GM12878 (cell line): ENCODE measurements at regions not wholly inside any gene's neighbourhood (a gene's known extent, or its start where the extent isn't known, plus 50 kb on each side); places are given as distances from the start of the nearest gene placed in this dataset.

ENCODE experiments used
- ATF7 ChIP-seq: fragments of 450-650 bp; IDR thresholded peaks from 2 replicates; pipeline ENCODE4 v1.6.1; 2016; ENCODE audit warnings: low read depth, mild to moderate bottlenecking
- ESRRA ChIP-seq: IDR thresholded peaks from 2 replicates; pipeline ENCODE4 v1.6.1; 2012; ENCODE audit warnings: mild to moderate bottlenecking, low read length, improper control_type of control experiment
- NFYB ChIP-seq: IDR thresholded peaks from 2 replicates; pipeline ENCODE4 v1.6.1; 2011; ENCODE audit warnings: low read depth, mild to moderate bottlenecking, low read length, improper control_type of control experiment, moderate library complexity; ENCODE audit not compliant: insufficient read depth
- PKNOX1 ChIP-seq: fragments of 450-650 bp; IDR thresholded peaks from 2 replicates; pipeline ENCODE4 v1.6.1; 2016; ENCODE audit warnings: mild to moderate bottlenecking
- ZBTB40 ChIP-seq: fragments of 450-650 bp; IDR thresholded peaks from 2 replicates; pipeline ENCODE4 v1.6.1; 2016; ENCODE audit warnings: mild to moderate bottlenecking, moderate library complexity, borderline replicate concordance
- ZNF384 ChIP-seq: IDR thresholded peaks from 2 replicates; pipeline ENCODE4 v1.6.1; 2012; ENCODE audit warnings: low read depth, mild to moderate bottlenecking, low read length, improper control_type of control experiment, borderline replicate concordance
- ZNF592 ChIP-seq: fragments of 450-650 bp; IDR thresholded peaks from 2 replicates; pipeline ENCODE4 v1.6.1; 2017; ENCODE audit warnings: mild to moderate bottlenecking, moderate library complexity
- TF ChIP-seq, protein P1 (sequence below): fragments of 450-650 bp; IDR thresholded peaks from 2 replicates; pipeline ENCODE4 v1.6.1; 2018; ENCODE audit warnings: borderline replicate concordance, mild to moderate bottlenecking; ENCODE audit not compliant: partially characterized antibody

DNA sequence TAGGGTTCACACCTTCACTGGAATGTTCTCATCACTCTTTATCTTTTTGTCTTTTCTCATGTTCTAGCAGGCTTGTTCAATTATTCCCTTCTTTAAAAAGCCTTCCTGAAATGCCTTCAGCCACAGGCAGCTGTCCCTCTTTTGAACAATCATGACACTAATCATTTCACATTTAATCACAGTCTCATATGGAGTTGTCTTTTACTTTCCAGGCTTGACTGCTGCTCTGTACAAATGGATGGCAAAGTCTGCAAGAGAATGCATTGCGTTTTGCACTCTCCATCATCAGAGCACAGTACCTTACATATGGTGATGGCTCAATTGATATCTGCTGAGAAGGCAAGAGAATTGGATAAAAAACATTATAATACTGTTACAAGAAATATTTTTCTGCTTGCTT, 529.8 kb downstream of the DIPK2A start (continued):
- no peak for TF ChIP-seq ZBTB40
- no peak for TF ChIP-seq ZNF384
- no peak for TF ChIP-seq ZNF592
- no peak for TF ChIP-seq ATF7
- no peak for TF ChIP-seq ESRRA
- TF ChIP-seq, protein P1, sequence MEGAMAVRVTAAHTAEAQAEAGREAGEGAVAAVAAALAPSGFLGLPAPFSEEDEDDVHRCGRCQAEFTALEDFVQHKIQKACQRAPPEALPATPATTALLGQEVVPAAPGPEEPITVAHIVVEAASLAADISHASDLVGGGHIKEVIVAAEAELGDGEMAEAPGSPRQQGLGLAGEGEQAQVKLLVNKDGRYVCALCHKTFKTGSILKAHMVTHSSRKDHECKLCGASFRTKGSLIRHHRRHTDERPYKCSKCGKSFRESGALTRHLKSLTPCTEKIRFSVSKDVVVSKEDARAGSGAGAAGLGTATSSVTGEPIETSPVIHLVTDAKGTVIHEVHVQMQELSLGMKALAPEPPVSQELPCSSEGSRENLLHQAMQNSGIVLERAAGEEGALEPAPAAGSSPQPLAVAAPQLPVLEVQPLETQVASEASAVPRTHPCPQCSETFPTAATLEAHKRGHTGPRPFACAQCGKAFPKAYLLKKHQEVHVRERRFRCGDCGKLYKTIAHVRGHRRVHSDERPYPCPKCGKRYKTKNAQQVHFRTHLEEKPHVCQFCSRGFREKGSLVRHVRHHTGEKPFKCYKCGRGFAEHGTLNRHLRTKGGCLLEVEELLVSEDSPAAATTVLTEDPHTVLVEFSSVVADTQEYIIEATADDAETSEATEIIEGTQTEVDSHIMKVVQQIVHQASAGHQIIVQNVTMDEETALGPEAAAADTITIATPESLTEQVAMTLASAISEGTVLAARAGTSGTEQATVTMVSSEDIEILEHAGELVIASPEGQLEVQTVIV: no peak
- TF ChIP-seq PKNOX1: no peak
- no peak for TF ChIP-seq NFYB
